CD14-positive monocyte (primary cell): ENCODE measurements at regions not wholly inside any gene's neighbourhood (a gene's known extent, or its start where the extent isn't known, plus 50 kb on each side); places are given as distances from the start of the nearest gene placed in this dataset.

ENCODE experiments used
- DNase-seq, 3 donors: peaks; one replicate each; pipeline ENCODE4 v3.0.0-alpha.2; 2011 to 2022
- H2AFZ ChIP-seq: 2 replicates; pipeline ENCODE4 v1.6.0; 2012; ENCODE audit warnings: mild to moderate bottlenecking, low read depth, low read length, inconsistent platforms; ENCODE audit not compliant: insufficient read depth, poor library complexity, severe bottlenecking
- H3K27ac ChIP-seq, 2 donors: 1 replicate in 1 of 2; 2 replicates in 1 of 2; pipeline ENCODE4 v1.5.1; 2012 to 2013; ENCODE audit warnings: low read length in 2 of 2, control low read depth in 1 of 2, inconsistent platforms in 1 of 2, low read depth in 1 of 2, mild to moderate bottlenecking in 1 of 2
- H3K27me3 ChIP-seq, 2 donors: one replicate each; pipeline versions ENCODE4 v1.6.0 to v1.6.1; 2011 to 2013; ENCODE audit warnings: low read length in 2 of 2; ENCODE audit not compliant: control insufficient read depth in 2 of 2, insufficient read depth in 2 of 2
- H3K36me3 ChIP-seq, 2 donors: replicated peaks in 1 of 2; 1 replicate in 1 of 2; 2 replicates in 1 of 2; pipeline versions ENCODE4 v1.5.1 to v1.6.1; 2012 to 2013; ENCODE audit warnings: low read length in 2 of 2, control low read depth in 1 of 2, inconsistent platforms in 1 of 2, mild to moderate bottlenecking in 1 of 2; ENCODE audit not compliant: insufficient read depth in 2 of 2, control insufficient read depth in 1 of 2
- H3K4me1 ChIP-seq, 2 donors: 1 replicate in 1 of 2; 2 replicates in 1 of 2; pipeline versions ENCODE4 v1.5.1 to v1.6.1; 2012 to 2013; ENCODE audit warnings: low read length in 2 of 2, control low read depth in 1 of 2, inconsistent platforms in 1 of 2, mild to moderate bottlenecking in 1 of 2, moderate library complexity in 1 of 2; ENCODE audit not compliant: insufficient read depth in 2 of 2, control insufficient read depth in 1 of 2
- H3K4me2 ChIP-seq: replicated peaks from 2 replicates; pipeline ENCODE3; 2012; ENCODE audit warnings: low read length, moderate library complexity, mild to moderate bottlenecking; ENCODE audit not compliant: poor library complexity, severe bottlenecking; ENCODE audit errors: extremely low read depth
- H3K4me3 ChIP-seq, 3 experiments: fragments of 200-600 bp in 1 of 3; sonication (generic) in 1 of 3; replicated peaks in 1 of 3; 1 replicate in 2 of 3; 2 replicates in 1 of 3; pipeline ENCODE4 v1.5.1; 2011 to 2013; ENCODE audit warnings: low read length in 3 of 3, mild to moderate bottlenecking in 3 of 3, control low read depth in 2 of 3, low read depth in 2 of 3, inconsistent platforms in 1 of 3, moderate library complexity in 1 of 3
- H3K79me2 ChIP-seq: 2 replicates; pipeline ENCODE4 v1.6.0; 2012; ENCODE audit warnings: mild to moderate bottlenecking, control low read depth, inconsistent platforms, low read length, moderate library complexity; ENCODE audit not compliant: insufficient read depth
- H3K9ac ChIP-seq: 2 replicates; pipeline ENCODE4 v1.6.0; 2017; ENCODE audit warnings: low read length, mild to moderate bottlenecking; ENCODE audit not compliant: insufficient read depth, poor library complexity, severe bottlenecking
- H3K9me3 ChIP-seq, 2 donors: replicated peaks in 1 of 2; 1 replicate in 1 of 2; 2 replicates in 1 of 2; pipeline versions ENCODE4 v1.5.1 to v1.6.1; 2012 to 2013; ENCODE audit warnings: low read length in 2 of 2, control low read depth in 1 of 2; ENCODE audit not compliant: control insufficient read depth in 1 of 2, insufficient read depth in 1 of 2
- H4K20me1 ChIP-seq: 2 replicates; pipeline ENCODE4 v1.6.0; 2012; ENCODE audit warnings: mild to moderate bottlenecking, low read length, control low read depth, moderate library complexity; ENCODE audit not compliant: insufficient read depth
- H3K27ac Mint-ChIP-seq, 7 donors: one replicate each; pipeline ENCODE4 v1.8.0; 2020; ENCODE audit warnings: mild to moderate bottlenecking in 7 of 7, mixed read lengths in 7 of 7, moderate library complexity in 6 of 7, inconsistent platforms in 2 of 7
- H3K27me3 Mint-ChIP-seq, 3 donors: one replicate each; pipeline ENCODE4 v1.8.0; 2021 to 2022; ENCODE audit warnings: low read depth in 3 of 3, mild to moderate bottlenecking in 3 of 3, mixed read lengths in 3 of 3, moderate library complexity in 3 of 3, inconsistent platforms in 1 of 3
- H3K36me3 Mint-ChIP-seq, 2 donors: one replicate each; pipeline ENCODE4 v1.8.0; 2020; ENCODE audit warnings: mixed read lengths in 2 of 2, inconsistent platforms in 1 of 2, mild to moderate bottlenecking in 1 of 2
- H3K4me1 Mint-ChIP-seq: one replicate; pipeline ENCODE4 v1.8.0; 2020; ENCODE audit warnings: mild to moderate bottlenecking, mixed read lengths
- H3K4me3 Mint-ChIP-seq, 2 donors: one replicate each; pipeline ENCODE4 v1.8.0; 2020; ENCODE audit warnings: mild to moderate bottlenecking in 2 of 2, mixed read lengths in 2 of 2, moderate library complexity in 1 of 2
- H3K9me3 Mint-ChIP-seq, 7 donors: one replicate each; pipeline ENCODE4 v1.8.0; 2020 to 2022; ENCODE audit warnings: mixed read lengths in 7 of 7, mild to moderate bottlenecking in 6 of 7, moderate library complexity in 6 of 7, inconsistent platforms in 2 of 7
- WGBS: methylation state at CpG from one replicate; pipeline ENCODE4 v1.1.5; 2013; ENCODE audit warnings: missing lambda C conversion rate; ENCODE audit not compliant: insufficient coverage; 5-methylcytosine and 5-hydroxymethylcytosine counted together
- intact Hi-C, 2 donors: fragments of 100-400 bp; cut with micrococcal nuclease; formaldehyde crosslinking; loops; one replicate each; pipeline versions ENCODE4 v1.15.0 to v1.15.1; 2023
- TF ChIP-seq, protein P1 (sequence below): fragments of 200-600 bp; IDR thresholded peaks from one replicate; pipeline ENCODE4 v1.8.0; 2022; ENCODE audit warnings: antibody characterized with exemption, mild to moderate bottlenecking

DNA sequence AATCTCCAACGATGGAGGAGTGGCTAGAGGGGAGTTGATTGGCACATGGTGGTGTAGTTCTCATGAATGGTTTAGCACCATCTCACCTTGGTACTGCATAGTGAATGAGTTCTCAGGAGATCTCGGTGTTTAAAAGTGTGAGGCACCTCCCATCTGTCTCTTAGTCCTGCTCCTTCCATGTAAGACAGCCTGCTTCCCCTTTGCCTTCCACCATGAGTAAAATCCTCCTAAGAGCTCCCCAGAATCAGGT is 428.8 kb upstream of the MAF start:
- H3K27me3 ChIP-seq, result no peaks in the 10 kb centered on the region
- no peak overlapping the region for H3K27ac ChIP-seq
- Mint-ChIP-seq H3K27ac (no peak overlapping the region), H3K27me3 (no peaks in the 10 kb centered on the region), H3K4me1 (peaks cover 8% of the 10 kb centered on the region), H3K36me3 (no peaks in the 10 kb centered on the region), H3K4me3 (no peak overlapping the region), H3K9me3 (peaks cover 0 to 11% (median 4%) of the 10 kb centered on the region in 7 donors)
- no peak overlapping the region for H3K4me2 ChIP-seq
- TF ChIP-seq, protein P1, sequence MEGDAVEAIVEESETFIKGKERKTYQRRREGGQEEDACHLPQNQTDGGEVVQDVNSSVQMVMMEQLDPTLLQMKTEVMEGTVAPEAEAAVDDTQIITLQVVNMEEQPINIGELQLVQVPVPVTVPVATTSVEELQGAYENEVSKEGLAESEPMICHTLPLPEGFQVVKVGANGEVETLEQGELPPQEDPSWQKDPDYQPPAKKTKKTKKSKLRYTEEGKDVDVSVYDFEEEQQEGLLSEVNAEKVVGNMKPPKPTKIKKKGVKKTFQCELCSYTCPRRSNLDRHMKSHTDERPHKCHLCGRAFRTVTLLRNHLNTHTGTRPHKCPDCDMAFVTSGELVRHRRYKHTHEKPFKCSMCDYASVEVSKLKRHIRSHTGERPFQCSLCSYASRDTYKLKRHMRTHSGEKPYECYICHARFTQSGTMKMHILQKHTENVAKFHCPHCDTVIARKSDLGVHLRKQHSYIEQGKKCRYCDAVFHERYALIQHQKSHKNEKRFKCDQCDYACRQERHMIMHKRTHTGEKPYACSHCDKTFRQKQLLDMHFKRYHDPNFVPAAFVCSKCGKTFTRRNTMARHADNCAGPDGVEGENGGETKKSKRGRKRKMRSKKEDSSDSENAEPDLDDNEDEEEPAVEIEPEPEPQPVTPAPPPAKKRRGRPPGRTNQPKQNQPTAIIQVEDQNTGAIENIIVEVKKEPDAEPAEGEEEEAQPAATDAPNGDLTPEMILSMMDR, result no peak
- no peaks in the 10 kb centered on the region for H3K79me2 ChIP-seq
- WGBS, result no CpG with 5 or more reads among the region's 2 CpGs
- peaks cover 0 to 4% of the 10 kb centered on the region in 2 donors for H3K9me3 ChIP-seq
- H3K4me3 ChIP-seq, result no peak overlapping the region
- H3K9ac ChIP-seq, result no peak overlapping the region
- H2AFZ ChIP-seq, result no peak overlapping the region
- peaks cover 0 to 4% of the 10 kb centered on the region in 2 donors for H3K4me1 ChIP-seq
- H3K36me3 ChIP-seq, result no peaks in the 10 kb centered on the region
- intact Hi-C loops, result no loop called here
- H4K20me1 ChIP-seq, result no peaks in the 10 kb centered on the region
- DNase-seq, result no peak

DNA sequence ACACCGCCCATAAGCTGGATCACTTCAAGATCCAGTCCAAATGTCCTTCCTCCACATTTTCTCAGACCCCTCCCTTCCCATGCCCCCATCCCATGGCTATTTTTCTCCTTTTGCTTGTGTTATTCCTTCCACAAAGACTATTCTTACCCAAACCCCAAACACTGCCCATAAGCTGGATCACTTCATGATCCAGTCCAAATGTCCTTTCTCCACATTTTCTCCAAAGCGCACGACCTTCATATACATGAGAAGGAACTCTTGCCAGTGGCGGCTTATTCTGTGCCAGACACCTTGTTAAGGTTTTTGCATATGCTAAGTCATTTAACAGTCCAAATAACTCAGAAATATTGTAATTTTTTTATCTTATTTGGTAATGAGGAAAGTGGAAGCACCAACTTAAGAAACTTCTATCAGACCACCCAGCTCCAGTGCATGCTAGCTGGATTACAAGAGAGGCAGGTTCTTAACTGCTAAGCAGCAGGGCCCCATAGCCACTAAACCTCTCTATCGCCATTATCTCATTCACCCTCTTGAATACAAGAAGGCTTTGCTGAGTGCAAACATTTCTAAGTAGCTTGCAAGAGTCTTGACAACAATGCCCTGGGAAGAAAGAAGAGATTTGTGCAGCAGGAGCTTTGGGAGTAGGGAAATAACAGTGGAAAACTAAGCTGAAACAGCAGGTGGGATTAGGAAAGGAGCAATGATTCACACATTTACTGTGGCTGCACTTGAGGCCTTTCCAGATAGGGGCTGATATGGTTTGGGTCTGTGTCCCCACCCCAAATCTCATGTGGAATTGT is 428.2 kb upstream of the MAF start:
- no peak for DNase-seq
- Mint-ChIP-seq H3K36me3 (no peaks in the 10 kb centered on the region), H3K9me3 (peaks cover 0 to 8% (median 4%) of the 10 kb centered on the region in 7 donors), H3K27me3 (no peaks in the 10 kb centered on the region), H3K4me3 (no peak overlapping the region), H3K27ac (no peak overlapping the region), H3K4me1 (peaks cover 8% of the 10 kb centered on the region)
- Histone ChIP-seq H3K27ac (no peak overlapping the region), H3K4me2 (no peak overlapping the region), H3K9me3 (peaks cover 0 to 4% of the 10 kb centered on the region in 2 donors), H3K4me3 (no peak overlapping the region), H2AFZ (no peak overlapping the region), H3K36me3 (no peaks in the 10 kb centered on the region), H3K79me2 (no peaks in the 10 kb centered on the region), H3K27me3 (no peaks in the 10 kb centered on the region), H3K9ac (no peak overlapping the region), H4K20me1 (no peaks in the 10 kb centered on the region), H3K4me1 (peaks cover 0 to 4% of the 10 kb centered on the region in 2 donors)
- intact Hi-C loops, result no loop called here
- WGBS, result 100% methylated on average over 1 of the region's 5 CpGs
- TF ChIP-seq, protein P1, result no peak
